CD4-positive, alpha-beta T cell treated with Interferon alpha-2 for 1 hour (primary cell): ENCODE measurements at regions not wholly inside any gene's neighbourhood (a gene's known extent, or its start where the extent isn't known, plus 50 kb on each side); places are given as distances from the start of the nearest gene placed in this dataset.
"Not testable (repeated sequence)": the region's sequence is repeated elsewhere in the genome, so short reads cannot be mapped to it uniquely, and the experiment has no call there.

Experiments used
- DNase-seq, 2 donors: peaks; one replicate each; pipeline ENCODE4 v3.0.0-alpha.2; 2020 to 2022

GRCh38 chr14:34381304-34381703, 80.7 kb downstream of the SPTSSA start:
- not testable (repeated sequence) for DNase-seq

- no peak for DNase-seq
Measured at GRCh38 chr14:34380471-34380845, 81.6 kb downstream of the SPTSSA start.

GRCh38 chr14:34379816-34380470, 82.1 kb downstream of the SPTSSA start:
- no peak for DNase-seq

GRCh38 chr14:34376649-34377267, 85.3 kb downstream of the SPTSSA start:
- DNase-seq: no peak

DNA sequence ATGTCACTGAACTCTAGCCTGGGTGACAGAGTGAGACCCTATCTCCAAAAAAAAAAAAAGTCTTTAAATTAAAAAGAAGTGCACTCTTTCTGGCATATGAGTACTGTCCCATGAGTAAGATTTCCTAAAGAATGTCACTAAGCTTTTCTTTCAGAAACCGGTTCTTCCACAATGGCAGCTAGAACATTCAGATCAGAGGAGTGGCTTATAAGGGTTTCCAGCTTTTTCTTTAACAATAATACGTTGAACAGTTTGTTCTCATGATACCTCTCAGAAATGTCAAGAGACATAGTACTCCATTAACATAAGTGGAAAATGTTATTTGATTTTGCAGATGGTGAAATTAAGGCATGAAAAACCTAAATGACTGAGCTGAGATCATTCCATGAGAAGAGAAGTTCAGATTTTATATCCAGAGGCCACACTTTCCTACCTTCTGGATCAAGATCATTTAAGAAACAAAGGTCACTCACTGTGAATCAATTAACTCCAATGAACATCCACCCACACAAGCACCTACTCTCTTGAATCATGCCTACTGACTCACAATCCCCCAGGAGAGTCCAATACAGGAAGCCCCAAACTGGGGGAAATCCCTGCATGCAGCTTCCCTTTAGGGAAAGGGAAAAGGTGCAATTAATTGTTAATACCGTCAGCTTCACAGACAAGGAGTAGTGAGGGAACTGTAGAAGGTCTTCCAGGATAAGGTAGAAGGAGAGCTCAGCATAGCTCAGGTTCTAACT, 86.9 kb downstream of the SPTSSA start:
- no peak for DNase-seq

GRCh38 chr14:34373191-34373590, 88.8 kb downstream of the SPTSSA start:
- no peak for DNase-seq

GRCh38 chr14:34372786-34373185, 89.3 kb downstream of the SPTSSA start:
- DNase-seq: no peak

- DNase-seq: no peak
Measured at GRCh38 chr14:34369648-34370030, 92.4 kb downstream of the SPTSSA start.

DNA sequence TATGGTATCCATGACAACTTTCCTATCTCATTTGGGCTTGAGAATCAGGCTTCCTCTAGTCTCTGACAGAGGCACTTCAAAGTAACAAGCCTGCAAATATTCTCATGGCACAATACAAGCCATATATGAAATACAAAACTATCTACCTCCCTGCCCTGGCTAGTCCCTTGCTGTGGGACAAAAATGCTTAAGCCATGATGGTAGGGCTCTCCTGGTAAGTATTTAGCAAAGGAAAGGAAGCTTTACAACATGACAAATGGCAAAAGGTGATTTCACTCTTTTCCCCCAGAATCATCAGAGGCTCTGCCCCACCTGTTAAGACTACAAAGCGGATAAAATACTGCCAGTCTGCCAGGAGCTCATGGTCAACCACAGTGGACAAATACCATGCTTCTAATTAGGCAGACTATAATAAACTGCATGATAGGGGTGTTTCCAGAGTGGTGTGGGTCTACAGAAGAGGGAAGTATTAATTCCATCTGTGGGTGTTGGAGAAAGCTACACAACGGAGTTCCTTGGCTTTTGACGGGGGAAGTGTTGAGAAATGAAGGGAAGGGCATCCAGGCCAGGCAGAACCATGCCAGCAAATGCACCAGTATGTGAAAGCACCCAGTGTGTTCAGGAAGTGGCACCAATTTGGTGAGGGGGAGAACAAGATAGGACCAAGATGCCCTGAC, 92.9 kb downstream of the SPTSSA start:
- DNase-seq: no peak

DNA sequence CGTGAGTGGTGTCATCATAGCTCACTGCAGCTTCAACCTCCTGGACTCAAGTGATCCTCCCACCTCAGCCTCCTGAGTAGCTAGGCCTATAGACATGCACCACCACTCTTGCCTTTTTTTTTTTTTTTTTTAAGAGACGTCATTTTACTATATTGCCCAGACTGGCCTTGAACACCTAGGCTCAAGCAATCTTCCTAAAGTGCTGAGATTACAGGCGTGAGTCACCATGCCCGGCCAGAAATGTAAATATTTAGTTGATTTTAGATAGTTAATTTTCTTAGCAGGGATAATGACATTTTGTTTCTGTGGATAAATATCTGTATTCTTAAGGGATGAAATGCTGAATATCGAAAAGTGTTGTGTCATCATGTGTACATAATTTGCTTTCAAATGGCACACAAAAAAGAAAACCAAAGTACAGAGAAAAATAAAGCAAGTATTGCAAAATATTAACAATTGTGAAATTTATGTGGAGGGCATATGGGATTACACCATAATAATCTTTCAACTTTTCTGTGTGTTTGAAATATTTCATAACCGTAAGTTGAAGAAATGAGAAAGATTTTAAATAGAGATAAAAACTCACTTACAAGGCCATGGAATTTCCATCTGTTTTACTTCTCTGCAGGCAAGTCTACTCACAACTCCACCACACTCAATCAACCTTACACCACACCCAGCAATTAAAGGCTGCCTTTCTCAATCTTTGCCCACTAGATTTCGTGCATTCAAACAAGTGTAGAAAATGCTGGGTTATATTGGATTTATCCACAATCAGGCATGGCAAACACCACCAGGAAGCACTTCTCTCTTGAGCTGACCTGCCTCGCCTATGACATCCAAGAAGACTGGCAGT, 93.7 kb downstream of the SPTSSA start:
- DNase-seq: no peak

DNA sequence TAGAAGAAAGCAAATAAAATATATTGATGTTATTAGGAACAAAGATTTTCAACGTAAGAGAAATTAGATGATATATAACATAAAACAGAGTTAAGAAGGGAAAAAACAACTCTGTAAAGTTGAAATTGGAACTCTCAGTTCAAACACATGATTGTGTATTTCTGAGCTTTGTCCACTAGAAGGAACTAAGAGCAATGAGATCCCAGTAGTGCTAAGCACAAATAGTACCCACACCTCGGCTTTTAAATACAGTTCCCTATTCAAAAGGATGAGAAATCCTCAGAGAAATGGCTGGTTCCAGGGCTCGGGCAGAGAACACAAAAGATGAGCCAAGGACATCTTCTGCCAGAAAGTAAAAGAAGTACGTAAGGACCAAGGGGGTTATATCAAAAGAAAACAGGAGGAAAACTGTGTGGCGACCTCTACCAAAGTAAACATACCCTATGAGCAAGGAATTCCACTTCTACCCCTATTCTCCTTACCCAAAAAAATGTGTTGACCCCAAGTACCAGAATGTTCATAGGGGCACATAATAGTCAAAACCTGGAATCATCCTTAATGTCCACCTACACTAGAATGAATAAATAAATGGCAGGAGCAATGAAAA, 96.6 kb downstream of the SPTSSA start:
- DNase-seq: no peak

DNA sequence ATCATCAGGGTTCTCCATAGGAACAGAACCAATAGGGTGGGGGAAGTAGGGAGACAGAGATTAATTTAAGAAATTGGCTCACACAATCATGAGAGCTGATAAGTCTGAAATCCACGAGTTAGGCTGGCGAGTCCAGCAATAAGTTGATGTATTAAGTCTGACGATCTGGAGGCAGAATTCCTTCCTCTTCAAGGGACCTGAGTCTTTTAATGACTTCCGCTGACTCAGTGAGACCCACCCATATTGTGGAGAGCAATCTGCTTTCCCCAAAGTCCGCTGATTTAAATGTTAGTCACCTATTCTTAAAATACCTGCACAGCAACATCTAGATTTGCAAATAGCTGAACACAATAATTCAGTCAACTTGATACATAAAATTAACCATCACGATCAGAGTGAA, 97.8 kb downstream of the SPTSSA start:
- DNase-seq: no peak

- no peak for DNase-seq
Measured at GRCh38 chr14:34363733-34364134, 98.3 kb downstream of the SPTSSA start.

DNA sequence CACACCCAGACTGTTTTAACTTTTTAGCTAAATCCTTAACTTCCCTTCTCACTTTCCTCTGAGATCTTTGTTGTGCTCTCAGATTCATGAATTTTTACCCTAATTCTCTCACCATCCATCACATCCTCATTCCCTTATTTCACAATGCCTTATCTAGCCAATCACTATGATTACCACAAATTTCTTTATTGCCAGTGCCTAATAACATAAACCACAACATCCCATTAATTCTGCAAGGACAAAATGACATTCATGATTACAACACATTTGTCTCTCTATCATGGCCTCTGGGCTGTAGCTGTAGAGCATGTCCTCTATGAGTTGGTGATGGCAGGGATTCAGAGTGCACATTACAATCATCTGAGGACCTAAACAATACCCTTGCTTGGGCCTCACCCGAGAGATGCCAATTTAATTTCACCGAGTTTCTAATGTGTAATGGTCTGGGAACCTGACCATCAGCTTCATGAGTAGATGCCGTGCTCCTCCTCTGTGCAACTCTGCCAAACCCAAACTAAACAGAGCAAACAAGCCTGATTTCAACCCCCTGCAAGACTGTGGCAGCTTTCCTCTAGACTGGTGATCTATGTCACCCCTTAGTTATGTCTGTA, 99.3 kb downstream of the SPTSSA start:
- no peak for DNase-seq

DNA sequence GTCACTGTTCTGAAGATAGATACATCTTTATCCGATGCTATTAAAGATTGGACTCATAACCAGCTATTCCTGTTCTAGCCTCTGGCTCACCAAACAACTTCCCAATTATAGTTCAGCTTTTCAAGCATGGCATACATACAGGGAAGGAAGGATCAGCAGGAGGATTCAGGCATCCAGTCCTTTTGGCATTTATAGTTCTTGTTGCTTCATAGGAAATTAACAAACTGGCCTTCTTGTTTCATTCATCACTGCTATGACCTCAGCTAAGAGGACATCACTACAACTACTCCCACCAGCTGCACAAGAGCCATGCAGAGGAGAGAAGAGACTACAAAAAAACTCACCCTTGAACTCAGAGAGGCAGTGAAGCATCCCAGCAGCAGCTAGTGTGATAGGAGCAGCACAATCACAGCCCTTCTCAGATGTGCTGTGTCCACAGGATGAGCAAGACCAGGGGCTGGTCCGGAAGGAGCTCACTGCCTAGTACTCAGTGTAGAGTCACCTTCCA, 100.5 kb downstream of the SPTSSA start:
- no peak for DNase-seq

DNA sequence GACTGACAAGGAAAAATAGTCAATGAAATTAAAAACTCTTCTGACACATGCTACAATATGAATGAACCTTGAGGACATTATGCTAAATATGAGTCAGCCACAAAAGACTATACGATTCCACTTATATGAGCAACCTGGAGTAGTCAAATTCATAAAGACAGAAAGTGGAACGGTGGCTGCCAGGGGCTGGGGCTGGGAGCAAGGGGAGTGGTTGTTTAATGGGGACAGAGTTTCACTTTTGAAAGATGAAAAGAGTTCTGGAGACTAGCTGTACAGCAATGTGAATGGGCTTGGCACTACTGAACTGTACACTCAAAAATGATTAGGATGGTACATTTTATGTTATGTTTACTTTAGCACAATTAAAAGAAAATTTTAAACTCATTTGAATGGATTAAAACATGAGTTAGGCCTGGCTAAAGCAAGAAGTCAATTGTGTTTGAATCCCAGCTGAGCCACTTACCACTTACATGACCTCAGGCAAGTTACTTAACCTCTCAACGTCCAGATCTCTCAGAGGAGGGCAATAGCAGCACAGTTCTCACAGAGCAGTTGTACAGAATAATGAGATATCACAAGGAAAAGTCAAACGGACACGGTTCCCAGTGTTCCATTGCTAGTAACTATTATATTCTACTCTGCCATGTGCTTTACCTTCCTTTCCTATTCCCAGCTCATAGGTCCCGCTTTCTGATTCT, 102.5 kb downstream of the SPTSSA start:
- no peak for DNase-seq

DNA sequence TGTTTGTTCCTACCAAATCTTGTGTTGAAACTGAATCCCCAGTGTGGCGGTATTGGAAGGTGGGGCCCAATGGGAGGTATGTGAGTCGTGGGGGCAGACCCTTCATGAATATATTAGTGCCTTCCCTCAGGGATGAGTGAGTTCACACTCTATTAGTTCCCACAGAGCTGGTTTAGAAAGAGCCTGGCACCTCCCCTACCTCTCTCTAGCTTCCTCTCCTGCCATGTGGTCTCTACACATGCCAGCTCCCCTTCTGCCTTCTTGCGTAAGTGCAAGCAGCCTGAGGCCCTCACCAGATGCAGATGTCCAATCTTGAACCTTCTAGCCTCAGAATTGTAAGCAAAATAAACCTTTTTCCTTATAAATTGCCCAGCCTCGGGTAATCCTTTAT, 105.8 kb downstream of the SPTSSA start:
- no peak for DNase-seq

DNA sequence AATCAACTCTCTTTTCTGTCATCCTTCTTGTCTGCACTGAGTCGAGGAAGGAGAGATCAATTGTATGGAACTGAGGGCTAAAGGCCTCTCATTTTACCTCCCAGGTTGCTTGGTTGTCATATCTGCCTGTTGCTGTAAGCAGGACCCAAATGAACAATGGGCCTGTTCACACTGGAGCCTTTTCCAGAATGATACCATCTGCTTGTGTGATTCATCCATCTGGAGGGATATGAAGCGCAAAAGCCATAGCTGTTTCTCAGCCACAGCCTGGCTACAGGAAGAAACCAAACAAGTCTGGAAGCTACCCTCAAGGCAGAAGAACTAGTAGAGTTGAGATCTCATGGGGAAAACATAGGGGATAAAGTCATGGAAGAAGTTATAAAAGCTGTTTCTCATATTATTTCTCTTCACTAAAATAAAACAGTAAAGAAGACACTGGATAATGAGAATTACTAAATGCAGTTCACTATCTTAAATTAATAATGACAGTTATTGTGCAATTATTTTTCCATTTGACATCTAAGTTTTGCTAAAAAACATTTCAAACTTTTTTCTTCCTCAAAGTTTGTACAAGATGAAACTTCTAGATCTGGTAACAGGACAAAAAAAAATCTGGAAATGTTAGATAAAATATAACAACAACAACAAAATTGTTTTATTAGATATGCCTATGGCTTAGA, 106.3 kb downstream of the SPTSSA start:
- DNase-seq: no peak

DNA sequence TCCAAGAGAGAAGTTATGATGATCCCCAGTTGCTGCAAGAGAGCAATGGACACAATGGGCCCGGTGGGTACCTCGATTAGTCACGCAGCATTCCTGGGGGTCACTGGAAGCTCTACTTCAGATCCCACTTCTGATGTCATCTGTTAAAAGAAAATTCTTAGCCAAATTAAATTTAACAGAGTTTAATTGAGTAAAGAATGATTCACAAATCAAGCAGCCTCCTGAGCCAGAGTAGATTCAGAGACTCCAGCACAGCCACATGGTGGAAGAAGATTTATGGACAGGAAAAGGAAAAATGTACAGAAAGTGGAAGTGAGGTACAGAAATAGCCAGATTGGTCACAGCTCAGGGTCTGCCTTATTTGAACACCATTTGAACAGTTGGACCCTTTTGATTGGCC, 107.5 kb downstream of the SPTSSA start:
- no peak for DNase-seq

GRCh38 chr14:34350903-34351302, 111.1 kb downstream of the SPTSSA start:
- no peak for DNase-seq
